ENCODE measurements at regions not wholly inside any gene's neighbourhood (a gene's known extent, or its start where the extent isn't known, plus 50 kb on each side); places are given as distances from the start of the nearest gene placed in this dataset.

- TF ChIP-seq FOXP2 (optimal IDR thresholded peaks at IDR 0.05; ENCODE audit: control extremely low read depth, extremely low read length, insufficient read depth), result no peak
- TF ChIP-seq POLR2AphosphoS5 (IDR thresholded peaks at IDR 0.05; ENCODE audit: borderline replicate concordance, low read depth, low read length), result no peak
- TF ChIP-seq EZH2 (IDR thresholded peaks at IDR 0.05), result no peak
- no peak for DNase-seq (ENCODE audit: low read depth, low spot score)
- Histone ChIP-seq H3K9ac (ENCODE audit: insufficient read length) (no peak overlapping the region), H3K36me3 (ENCODE audit: insufficient read depth, low read length) (no peaks in the 10 kb centered on the region), H3K27ac (no peak overlapping the region), H3K9me3 (ENCODE audit: low read depth, low read length) (no peaks in the 10 kb centered on the region), H3K4me3 (no peak overlapping the region)
Observed at GRCh38 chr2:56940054-56940453, 756.3 kb downstream of the CCDC85A start.

- Histone ChIP-seq H3K36me3 (ENCODE audit: insufficient read depth, low read length) (no peaks in the 10 kb centered on the region), H3K9me3 (ENCODE audit: low read depth, low read length) (no peaks in the 10 kb centered on the region), H3K27ac (no peak overlapping the region), H3K9ac (ENCODE audit: insufficient read length) (no peak overlapping the region), H3K4me3 (no peak overlapping the region)
- TF ChIP-seq EZH2 (IDR thresholded peaks at IDR 0.05) (no peak), POLR2AphosphoS5 (IDR thresholded peaks at IDR 0.05; ENCODE audit: borderline replicate concordance, low read depth, low read length) (no peak), FOXP2 (optimal IDR thresholded peaks at IDR 0.05; ENCODE audit: control extremely low read depth, extremely low read length, insufficient read depth) (no peak)
- DNase-seq (ENCODE audit: low read depth, low spot score), result no peak
Observed at GRCh38 chr2:56952871-56953270, 769.1 kb downstream of the CCDC85A start.

DNA sequence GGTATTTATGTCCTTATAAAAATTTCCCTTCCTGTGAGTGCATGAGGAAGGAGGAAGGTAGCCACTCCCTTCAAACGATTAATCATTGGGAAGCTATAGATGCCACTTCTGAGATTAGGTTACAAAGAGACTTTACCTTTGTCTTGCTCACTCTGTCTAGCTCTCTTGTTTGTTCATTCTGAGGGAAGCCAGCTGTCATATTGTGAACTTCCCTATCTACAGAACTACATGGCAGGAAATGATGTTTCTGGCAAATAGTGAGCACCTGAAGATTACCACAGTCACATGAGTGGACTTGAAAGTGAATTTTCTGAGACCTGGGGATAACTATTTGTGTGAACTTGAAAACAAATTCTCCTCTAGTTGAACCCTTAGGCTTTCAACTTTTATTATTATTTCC, 776.8 kb downstream of the CCDC85A start:
- no peak for DNase-seq (ENCODE audit: low read depth, low spot score)
- Histone ChIP-seq H3K27ac (no peak overlapping the region), H3K4me3 (no peak overlapping the region), H3K9ac (ENCODE audit: insufficient read length) (no peak overlapping the region), H3K36me3 (ENCODE audit: insufficient read depth, low read length) (no peaks in the 10 kb centered on the region), H3K9me3 (ENCODE audit: low read depth, low read length) (no peaks in the 10 kb centered on the region)
- TF ChIP-seq FOXP2 (optimal IDR thresholded peaks at IDR 0.05; ENCODE audit: control extremely low read depth, extremely low read length, insufficient read depth) (no peak), EZH2 (IDR thresholded peaks at IDR 0.05) (no peak), POLR2AphosphoS5 (IDR thresholded peaks at IDR 0.05; ENCODE audit: borderline replicate concordance, low read depth, low read length) (no peak)

DNA sequence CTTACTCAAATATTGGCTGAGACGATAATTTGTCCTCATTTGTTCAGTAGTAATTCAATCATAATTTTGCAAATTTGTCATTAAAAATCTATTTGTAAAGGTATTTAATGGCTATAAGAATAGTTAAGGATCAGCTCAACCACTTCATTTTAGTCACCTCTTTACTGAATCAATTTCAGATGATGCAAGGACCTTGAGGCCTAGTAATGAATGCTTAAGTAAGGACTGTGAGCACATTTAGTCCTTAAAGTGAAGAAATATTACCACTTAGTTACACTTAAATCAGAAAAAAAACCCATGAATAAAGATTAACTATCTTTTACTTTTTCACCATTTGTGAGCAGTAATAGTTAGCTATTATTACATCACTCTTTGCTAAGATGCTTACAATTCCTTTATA, 778.9 kb downstream of the CCDC85A start:
- Histone ChIP-seq H3K36me3 (ENCODE audit: insufficient read depth, low read length) (no peaks in the 10 kb centered on the region), H3K9me3 (ENCODE audit: low read depth, low read length) (no peaks in the 10 kb centered on the region), H3K4me3 (no peak overlapping the region), H3K27ac (no peak overlapping the region), H3K9ac (ENCODE audit: insufficient read length) (no peak overlapping the region)
- no peak for TF ChIP-seq POLR2AphosphoS5 (IDR thresholded peaks at IDR 0.05; ENCODE audit: borderline replicate concordance, low read depth, low read length)
- TF ChIP-seq FOXP2 (optimal IDR thresholded peaks at IDR 0.05; ENCODE audit: control extremely low read depth, extremely low read length, insufficient read depth), result no peak
- TF ChIP-seq EZH2 (IDR thresholded peaks at IDR 0.05), result no peak
- DNase-seq (ENCODE audit: low read depth, low spot score), result no peak

- no peak overlapping the region for H3K27ac ChIP-seq
- no peaks in the 10 kb centered on the region for H3K36me3 ChIP-seq (ENCODE audit: insufficient read depth, low read length)
- no peak for DNase-seq (ENCODE audit: low read depth, low spot score)
- no peaks in the 10 kb centered on the region for H3K9me3 ChIP-seq (ENCODE audit: low read depth, low read length)
- H3K9ac ChIP-seq (ENCODE audit: insufficient read length), result no peak overlapping the region
- TF ChIP-seq POLR2AphosphoS5 (IDR thresholded peaks at IDR 0.05; ENCODE audit: borderline replicate concordance, low read depth, low read length) (no peak), FOXP2 (optimal IDR thresholded peaks at IDR 0.05; ENCODE audit: control extremely low read depth, extremely low read length, insufficient read depth) (no peak)
- H3K4me3 ChIP-seq, result no peak overlapping the region
Observed at GRCh38 chr2:56969513-56969912, 785.7 kb downstream of the CCDC85A start.

DNA sequence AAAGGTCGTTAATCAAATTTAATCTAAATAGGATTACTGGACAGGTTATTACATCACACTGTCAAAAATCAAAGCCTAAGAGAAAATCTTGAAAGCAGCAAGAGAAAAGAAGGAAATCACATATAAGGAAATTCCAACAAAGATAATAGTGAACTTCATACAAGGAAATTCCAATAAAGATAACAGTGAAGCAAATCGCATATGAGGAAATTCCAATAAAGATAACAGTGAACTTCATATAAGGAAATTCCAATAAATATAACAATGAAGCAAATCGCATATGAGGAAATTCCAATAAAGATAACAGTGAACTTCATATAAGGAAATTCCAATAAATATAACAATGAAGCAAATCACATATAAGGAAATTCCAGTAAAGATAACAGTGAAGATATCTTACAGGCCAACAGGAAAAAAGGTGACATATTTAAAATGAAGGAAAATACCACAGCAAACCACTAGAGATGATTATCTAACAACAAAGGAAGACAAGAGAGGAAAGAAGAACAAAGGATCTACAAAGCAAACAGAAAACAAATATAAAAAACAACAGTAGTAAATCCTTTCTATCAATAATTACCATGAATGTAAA, 787.7 kb downstream of the CCDC85A start:
- TF ChIP-seq POLR2AphosphoS5 (IDR thresholded peaks at IDR 0.05; ENCODE audit: borderline replicate concordance, low read depth, low read length), result no peak
- TF ChIP-seq FOXP2 (optimal IDR thresholded peaks at IDR 0.05; ENCODE audit: control extremely low read depth, extremely low read length, insufficient read depth), result no peak

GRCh38 chr2:56981554-56981953, 797.8 kb downstream of the CCDC85A start:
- DNase-seq (ENCODE audit: low read depth, low spot score), result no peak

More for the DNA sequence above, 787.7 kb downstream of the CCDC85A start:
- no peaks in the 10 kb centered on the region for H3K36me3 ChIP-seq (ENCODE audit: insufficient read depth, low read length)
- no peaks in the 10 kb centered on the region for H3K9me3 ChIP-seq (ENCODE audit: low read depth, low read length)
- no peak overlapping the region for H3K4me3 ChIP-seq
- DNase-seq (ENCODE audit: low read depth, low spot score), result no peak
- H3K27ac ChIP-seq, result no peak overlapping the region
- H3K9ac ChIP-seq (ENCODE audit: insufficient read length), result no peak overlapping the region

DNA sequence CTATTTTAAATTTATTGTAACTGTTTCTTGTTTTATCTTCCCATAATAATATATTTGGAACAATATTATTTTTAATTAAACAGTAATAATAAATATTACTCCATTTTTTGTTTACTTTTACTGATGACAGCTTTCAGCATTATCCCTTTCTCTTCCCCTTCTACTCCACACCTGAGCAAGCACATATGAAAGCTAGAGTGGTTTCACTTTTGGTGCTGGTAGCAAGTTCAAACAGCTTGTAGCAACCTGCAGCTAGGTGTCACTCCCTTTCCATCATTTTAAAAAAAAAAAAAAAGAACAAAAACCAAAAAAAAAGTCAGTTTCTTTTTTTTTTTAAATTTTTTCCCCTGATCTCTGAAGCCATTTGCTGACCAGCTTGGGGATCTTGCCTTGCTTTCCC, 801.8 kb downstream of the CCDC85A start:
- Histone ChIP-seq H3K27ac (no peak overlapping the region), H3K4me3 (no peak overlapping the region), H3K9ac (ENCODE audit: insufficient read length) (no peak overlapping the region), H3K36me3 (ENCODE audit: insufficient read depth, low read length) (no peaks in the 10 kb centered on the region), H3K9me3 (ENCODE audit: low read depth, low read length) (no peaks in the 10 kb centered on the region)
- DNase-seq (ENCODE audit: low read depth, low spot score), result no peak
- no peak for TF ChIP-seq FOXP2 (optimal IDR thresholded peaks at IDR 0.05; ENCODE audit: control extremely low read depth, extremely low read length, insufficient read depth)
- no peak for TF ChIP-seq EZH2 (IDR thresholded peaks at IDR 0.05)
- TF ChIP-seq POLR2AphosphoS5 (IDR thresholded peaks at IDR 0.05; ENCODE audit: borderline replicate concordance, low read depth, low read length), result no peak

More at GRCh38 chr2:56981554-56981953, 797.8 kb downstream of the CCDC85A start:
- Histone ChIP-seq H3K9me3 (ENCODE audit: low read depth, low read length) (no peaks in the 10 kb centered on the region), H3K27ac (no peak overlapping the region), H3K36me3 (ENCODE audit: insufficient read depth, low read length) (no peaks in the 10 kb centered on the region), H3K9ac (ENCODE audit: insufficient read length) (no peak overlapping the region), H3K4me3 (no peak overlapping the region)
- TF ChIP-seq FOXP2 (optimal IDR thresholded peaks at IDR 0.05; ENCODE audit: control extremely low read depth, extremely low read length, insufficient read depth) (no peak), EZH2 (IDR thresholded peaks at IDR 0.05) (no peak), POLR2AphosphoS5 (IDR thresholded peaks at IDR 0.05; ENCODE audit: borderline replicate concordance, low read depth, low read length) (no peak)

GRCh38 chr2:57022496-57022895, 838.7 kb downstream of the CCDC85A start:
- no peak overlapping the region for H3K27ac ChIP-seq
- TF ChIP-seq POLR2AphosphoS5 (IDR thresholded peaks at IDR 0.05; ENCODE audit: borderline replicate concordance, low read depth, low read length) (no peak), FOXP2 (optimal IDR thresholded peaks at IDR 0.05; ENCODE audit: control extremely low read depth, extremely low read length, insufficient read depth) (no peak), EZH2 (IDR thresholded peaks at IDR 0.05) (no peak)
- no peaks in the 10 kb centered on the region for H3K36me3 ChIP-seq (ENCODE audit: insufficient read depth, low read length)
- no peak overlapping the region for H3K9ac ChIP-seq (ENCODE audit: insufficient read length)
- H3K9me3 ChIP-seq (ENCODE audit: low read depth, low read length), result no peaks in the 10 kb centered on the region
- no peak for DNase-seq (ENCODE audit: low read depth, low spot score)
- H3K4me3 ChIP-seq, result no peak overlapping the region
